Stimulated activated naive CD4-positive, alpha-beta T cell treated with Interleukin-2 at 50 U/mL for 16 hours (primary cell): ENCODE measurements at regions not wholly inside any gene's neighbourhood (a gene's known extent, or its start where the extent isn't known, plus 50 kb on each side); places are given as distances from the start of the nearest gene placed in this dataset.
"Not testable (repeated sequence)": the region's sequence is repeated elsewhere in the genome, so short reads cannot be mapped to it uniquely, and the experiment has no call there.

Experiments
- DNase-seq: peaks from one replicate; lab custom pipeline; 2025; lab: John Stamatoyannopoulos, UW

DNA sequence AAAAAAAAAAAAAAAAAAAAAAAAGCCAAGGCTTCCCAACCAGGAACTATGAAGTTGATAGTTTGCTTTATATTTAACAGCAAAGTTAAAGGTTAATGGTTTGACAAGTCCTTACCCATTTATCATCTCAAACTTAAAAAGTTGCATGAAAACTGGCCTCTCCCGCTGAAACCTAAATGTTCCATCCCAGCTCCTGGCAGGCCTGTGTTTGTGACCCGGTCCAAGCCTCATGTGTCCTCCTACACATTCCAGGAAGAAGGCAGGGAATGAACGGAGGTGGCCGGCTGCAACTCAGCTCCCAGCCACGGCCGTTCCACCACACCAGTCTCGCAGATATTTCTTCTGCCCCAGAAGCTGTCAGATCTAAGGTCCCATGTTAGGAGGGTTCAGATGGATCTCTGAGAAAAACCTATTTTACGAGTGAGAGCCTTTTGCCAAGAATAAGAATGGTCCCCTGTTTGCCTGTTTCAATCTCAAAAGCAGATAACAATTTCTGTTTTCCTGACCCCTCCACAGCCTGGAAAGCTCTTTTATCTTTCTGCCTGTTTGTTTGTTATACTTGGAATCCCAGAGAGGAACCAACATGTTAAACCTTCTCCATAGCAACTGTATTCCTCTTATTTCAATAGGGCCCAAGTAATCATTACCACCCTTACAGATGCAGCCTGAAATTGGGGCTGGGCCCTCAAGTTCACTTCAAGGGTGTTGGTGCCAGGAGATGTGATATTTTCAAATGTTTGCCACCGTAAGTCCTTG lies 56.5 kb downstream of the KCTD12 start:
- DNase-seq: no peak

DNA sequence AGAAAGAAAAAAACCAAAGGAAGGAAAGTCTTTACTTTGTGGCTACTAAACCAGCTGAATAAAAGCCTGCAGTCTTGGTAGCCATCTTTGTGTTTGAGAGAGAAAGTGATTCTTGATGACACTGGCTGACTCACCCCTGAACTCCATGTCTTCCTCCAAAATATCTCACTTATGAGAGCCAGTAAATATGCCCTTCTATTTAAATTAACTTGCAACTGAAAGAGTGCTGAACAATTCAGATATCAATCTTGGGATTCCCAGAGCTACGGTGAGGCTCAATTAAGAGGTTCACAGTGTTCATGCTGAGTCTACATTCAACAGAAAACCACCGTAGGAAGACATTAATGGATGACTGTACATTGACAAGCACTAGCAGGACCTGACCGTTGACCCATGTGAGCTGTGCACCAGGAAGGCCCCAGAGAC lies 57.9 kb downstream of the KCTD12 start:
- DNase-seq: no peak

- no peak for DNase-seq
These were observed 59.7 kb downstream of the KCTD12 start for GRCh38 chr13:76826527-76826926.

GRCh38 chr13:76825430-76825829 lies 60.8 kb downstream of the KCTD12 start:
- DNase-seq: no peak

DNA sequence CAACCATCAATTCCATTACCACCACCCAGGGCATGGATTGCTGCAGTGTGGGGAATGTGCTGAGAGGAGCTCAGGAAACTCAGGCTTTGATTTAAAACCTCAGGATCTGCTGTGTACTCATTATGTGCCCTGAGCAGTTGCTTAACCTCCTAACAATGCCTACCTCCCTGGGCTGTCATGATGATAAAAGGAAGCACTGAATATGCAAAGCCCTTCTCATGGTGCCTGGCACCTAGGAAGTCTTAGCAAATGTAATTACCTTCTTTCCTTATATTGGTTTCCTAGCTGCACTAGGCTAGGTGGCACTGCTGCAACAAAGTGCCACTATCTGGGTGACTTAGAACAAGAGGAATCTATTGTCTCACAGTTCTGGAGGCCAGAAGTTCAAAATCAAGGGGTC lies 62.2 kb downstream of the KCTD12 start:
- DNase-seq: no peak

DNA sequence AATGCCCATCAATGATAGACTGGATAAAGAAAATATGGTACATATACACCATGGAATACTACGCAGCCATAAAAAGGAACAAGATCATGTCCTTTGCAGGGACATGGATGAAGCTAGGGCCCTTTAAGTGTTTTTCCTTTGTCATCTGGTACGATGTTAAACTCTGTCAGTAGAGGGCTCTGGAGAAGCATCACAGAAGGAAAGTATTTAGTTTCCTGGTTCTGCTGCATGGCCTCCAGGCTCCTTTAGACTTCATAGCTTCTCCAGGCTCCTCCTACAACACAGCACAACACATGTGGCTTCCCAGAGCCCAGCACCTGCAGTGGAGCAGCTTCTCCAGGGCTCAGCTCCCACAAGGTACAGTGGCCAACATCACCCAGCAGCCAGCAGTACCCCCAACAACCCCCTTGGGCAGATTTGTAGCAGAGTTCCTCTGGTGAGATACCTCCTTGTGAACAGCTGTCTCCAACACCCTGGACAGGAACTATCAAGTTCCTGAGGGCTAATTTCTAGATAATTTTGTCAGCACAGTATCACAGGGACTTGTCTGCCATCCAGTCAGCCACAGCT lies 63.4 kb downstream of the KCTD12 start:
- DNase-seq: no peak

DNA sequence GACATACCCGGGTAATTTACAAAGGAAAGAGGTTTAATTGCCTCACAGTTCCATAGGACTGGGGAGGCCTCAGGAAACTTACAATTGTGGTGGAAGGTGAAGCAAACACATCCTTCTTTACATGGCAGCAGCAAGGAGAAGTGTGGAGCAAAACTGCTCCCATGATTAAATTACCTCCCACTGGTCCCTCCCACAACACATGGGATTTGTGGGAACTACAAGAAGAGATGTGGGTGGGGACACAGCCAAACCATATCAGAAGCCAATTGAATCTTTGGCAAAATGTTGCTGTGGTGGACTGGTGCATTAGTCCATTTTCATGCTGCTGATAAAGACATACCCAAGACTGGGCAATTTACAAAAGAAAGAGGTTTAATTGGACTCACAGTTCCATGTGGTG lies 65.0 kb downstream of the KCTD12 start:
- not testable (repeated sequence) for DNase-seq

DNA sequence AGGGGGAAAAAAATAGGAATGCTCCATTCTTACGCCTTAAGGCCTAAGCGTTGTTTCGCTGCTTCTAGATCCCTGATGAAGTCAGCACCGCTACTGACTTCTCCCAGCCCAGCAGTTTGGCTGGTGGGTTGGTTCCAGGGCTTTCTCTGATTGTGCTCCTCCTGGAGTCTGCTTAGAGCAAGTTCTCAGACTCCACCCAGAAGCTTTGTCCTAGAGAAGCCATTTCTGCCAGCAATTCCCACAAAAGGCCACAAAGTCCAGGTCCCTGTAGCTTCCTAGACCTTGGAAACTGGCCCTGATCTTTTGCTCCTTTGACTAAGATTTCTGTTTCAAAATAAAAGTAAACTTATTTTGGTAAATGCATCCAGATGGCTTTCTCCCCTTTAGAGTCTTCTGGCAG lies 65.4 kb downstream of the KCTD12 start:
- DNase-seq: no peak

- no peak for DNase-seq
These were observed 69.8 kb downstream of the KCTD12 start for GRCh38 chr13:76816394-76816793.

DNA sequence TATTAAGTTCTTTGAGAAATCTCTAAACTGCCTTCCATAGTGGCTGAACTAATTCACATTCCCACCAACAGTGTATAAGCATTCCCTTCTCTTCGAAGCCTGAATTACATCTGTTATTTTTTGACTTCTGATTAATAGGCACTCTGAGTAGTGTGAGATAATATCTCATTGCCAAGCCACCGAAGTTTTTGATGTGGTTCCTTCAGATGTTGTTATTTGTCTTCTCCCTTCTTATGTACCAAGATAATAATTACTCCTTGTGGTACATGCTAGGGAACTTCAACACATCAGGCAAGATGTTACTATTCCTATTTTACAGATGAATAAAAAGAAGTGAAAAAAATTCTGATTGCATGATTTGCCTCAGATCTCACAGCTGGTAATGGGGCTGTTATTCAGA lies 70.9 kb downstream of the KCTD12 start:
- no peak for DNase-seq

- no peak for DNase-seq
These were observed 72.3 kb downstream of the KCTD12 start for GRCh38 chr13:76813891-76814290.

GRCh38 chr13:76813000-76813691 lies 73.1 kb downstream of the KCTD12 start:
- no peak for DNase-seq

GRCh38 chr13:76812206-76812897 lies 73.9 kb downstream of the KCTD12 start:
- no peak for DNase-seq

GRCh38 chr13:76809389-76809788 lies 76.8 kb downstream of the KCTD12 start:
- DNase-seq: no peak

DNA sequence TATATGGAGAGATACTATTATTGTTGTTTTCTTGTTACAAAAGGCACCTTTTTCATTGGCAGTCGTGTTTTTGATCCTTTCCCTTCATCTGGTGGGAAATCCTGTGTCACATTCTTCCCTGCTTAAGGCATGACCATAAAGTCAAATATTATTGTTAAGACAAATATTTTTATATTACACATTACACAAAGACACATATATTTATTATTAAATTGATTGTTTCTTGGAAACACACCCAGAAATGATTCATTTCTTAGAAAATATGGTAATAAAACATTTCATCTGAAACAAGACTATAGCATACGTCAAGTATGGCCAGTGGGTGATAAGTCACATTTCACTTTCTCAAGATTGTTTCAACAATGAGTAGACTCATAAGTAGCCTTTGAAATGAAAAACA lies 77.3 kb downstream of the KCTD12 start:
- no peak for DNase-seq

DNA sequence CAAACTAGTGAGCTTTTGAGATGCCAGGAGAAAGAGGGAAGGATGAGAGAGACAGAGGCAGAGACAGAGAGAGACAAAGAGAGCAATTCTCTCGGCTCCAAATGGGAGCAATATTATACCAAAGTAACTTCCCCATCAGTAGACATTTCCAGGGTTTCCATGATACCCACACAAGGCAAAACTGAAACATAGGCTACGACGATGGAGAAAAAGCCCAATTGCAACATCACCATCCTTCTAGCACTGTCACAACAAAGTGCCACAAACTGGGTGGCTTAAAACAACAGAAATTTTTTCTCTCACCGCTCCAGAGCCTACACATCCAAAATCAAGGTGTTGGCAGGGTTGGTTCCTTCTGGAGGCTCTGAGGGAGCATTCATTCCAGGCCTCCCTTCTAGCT lies 81.4 kb downstream of the KCTD12 start:
- DNase-seq: no peak

GRCh38 chr13:76803831-76804230 lies 82.4 kb downstream of the KCTD12 start:
- no peak for DNase-seq

GRCh38 chr13:76800943-76801342 lies 85.3 kb downstream of the KCTD12 start:
- no peak for DNase-seq

GRCh38 chr13:76799696-76800095 lies 86.5 kb downstream of the KCTD12 start:
- no peak for DNase-seq

- DNase-seq: no peak
These were observed 88.2 kb downstream of the KCTD12 start for GRCh38 chr13:76798037-76798436.

GRCh38 chr13:76797361-76797760 lies 88.8 kb downstream of the KCTD12 start:
- DNase-seq: no peak

DNA sequence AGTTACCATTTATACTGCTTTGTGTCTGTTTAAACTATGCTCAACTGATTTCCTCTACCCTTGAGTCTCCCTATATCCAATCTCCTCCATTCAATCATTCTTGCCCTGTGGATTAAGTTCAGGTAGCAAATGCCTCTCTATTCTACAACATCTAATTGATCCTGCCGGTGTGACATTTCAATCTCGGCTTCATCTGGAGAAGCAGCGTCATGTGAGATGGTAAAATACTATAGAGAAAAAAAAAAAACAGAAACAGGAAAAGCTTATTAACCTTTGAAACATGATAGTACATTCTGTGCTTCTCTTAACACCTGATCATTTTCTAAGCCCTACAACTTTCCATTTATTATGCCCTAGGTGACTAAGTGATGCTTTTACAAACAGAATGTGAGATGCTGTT lies 89.4 kb downstream of the KCTD12 start:
- DNase-seq: no peak
